PC-3 (cell line): ENCODE measurements at regions not wholly inside any gene's neighbourhood (a gene's known extent, or its start where the extent isn't known, plus 50 kb on each side); places are given as distances from the start of the nearest gene placed in this dataset.

ENCODE experiments used
- CTCF ChIP-seq: fragments of 300-600 bp; sonication (generic); conservative IDR thresholded peaks from 2 replicates; pipeline ENCODE4 v1.5.1; 2017; ENCODE audit warnings: antibody characterized with exemption, low read depth, mild to moderate bottlenecking, low read length
- EZH2phosphoT487 ChIP-seq: fragments of 300-600 bp; sonication (generic); IDR thresholded peaks from 2 replicates; pipeline ENCODE4 v1.6.1; 2018; ENCODE audit warnings: mild to moderate bottlenecking, antibody characterized with exemption, low read length, borderline replicate concordance

GRCh38 chr12:93996321-93996720 lies 152.1 kb upstream of the PLXNC1 start:
- TF ChIP-seq CTCF (no peak), EZH2phosphoT487 (no peak)
